ENCODE measurements at regions not wholly inside any gene's neighbourhood (a gene's known extent, or its start where the extent isn't known, plus 50 kb on each side); places are given as distances from the start of the nearest gene placed in this dataset.

DNA sequence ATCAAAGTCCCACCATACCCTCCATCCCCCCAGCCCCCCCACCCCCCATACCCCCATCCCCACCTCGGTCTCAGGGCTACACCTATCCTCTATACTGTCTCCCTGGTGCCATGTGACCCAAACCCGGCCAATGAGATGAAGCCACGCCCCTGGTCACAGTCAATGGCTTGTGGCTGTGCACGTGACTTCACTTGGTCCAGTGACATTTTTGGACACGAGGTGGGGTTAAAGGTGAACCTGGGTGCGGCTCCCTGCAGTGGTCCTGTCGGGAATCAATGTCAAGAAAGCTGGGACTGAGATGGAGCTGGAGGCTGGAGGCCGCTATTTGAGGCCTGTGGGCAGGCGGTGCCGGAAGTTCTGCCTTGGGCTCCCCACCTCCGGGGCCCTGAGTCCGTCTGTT lies 100.7 kb upstream of the MAP1LC3B2 start:
- in situ Hi-C loops (cut with HindIII; ENCODE audit: low pct_unique_long_range_greater_than_20kb, low sequenced_read_pairs) = no loop called here
- DNase-seq (ENCODE audit: low read depth, low spot score) = no peak

DNA sequence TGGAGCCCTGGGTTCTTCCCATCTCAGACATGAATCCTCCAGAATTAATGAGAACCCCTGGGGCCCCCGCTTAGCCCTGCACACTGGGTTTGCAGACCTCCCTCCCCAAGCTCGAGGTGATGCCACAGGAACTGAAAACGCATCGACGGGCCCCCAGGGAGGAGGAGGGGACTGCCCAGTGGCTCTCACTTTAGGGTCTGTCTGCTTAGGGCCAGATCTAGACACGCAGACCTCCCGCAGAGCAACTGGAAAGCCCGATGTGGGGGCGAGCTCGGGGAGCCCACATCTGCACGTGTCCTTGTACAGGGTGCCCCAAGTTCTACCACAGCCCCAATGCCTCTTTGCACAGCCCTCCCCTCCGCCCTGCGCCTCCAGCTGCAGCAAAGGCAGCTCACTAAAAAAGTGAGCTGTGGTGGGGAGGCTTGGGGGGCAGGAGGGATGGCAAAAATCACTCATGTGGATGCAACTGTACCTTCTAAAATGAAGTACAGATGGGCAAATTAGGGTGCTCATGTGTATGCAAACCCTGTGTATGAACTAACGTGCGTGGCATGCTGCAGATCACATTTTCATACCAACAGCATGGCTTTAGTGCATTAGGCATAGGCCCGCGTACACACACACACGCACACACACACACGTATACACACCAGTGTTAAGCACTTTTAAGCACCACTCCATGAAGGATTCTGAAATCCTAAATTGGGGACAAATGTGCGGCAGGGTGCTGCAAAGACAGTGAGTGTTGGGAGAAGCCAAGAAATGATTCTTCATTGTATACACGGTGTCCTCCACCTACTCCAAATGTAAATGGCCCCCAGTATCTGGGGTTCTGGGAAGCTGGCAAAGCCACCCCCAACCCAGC lies 99.9 kb upstream of the MAP1LC3B2 start:
- DNase-seq (ENCODE audit: low read depth, low spot score) = no peak
- in situ Hi-C loops (cut with HindIII; ENCODE audit: low pct_unique_long_range_greater_than_20kb, low sequenced_read_pairs) = no loop called here

DNA sequence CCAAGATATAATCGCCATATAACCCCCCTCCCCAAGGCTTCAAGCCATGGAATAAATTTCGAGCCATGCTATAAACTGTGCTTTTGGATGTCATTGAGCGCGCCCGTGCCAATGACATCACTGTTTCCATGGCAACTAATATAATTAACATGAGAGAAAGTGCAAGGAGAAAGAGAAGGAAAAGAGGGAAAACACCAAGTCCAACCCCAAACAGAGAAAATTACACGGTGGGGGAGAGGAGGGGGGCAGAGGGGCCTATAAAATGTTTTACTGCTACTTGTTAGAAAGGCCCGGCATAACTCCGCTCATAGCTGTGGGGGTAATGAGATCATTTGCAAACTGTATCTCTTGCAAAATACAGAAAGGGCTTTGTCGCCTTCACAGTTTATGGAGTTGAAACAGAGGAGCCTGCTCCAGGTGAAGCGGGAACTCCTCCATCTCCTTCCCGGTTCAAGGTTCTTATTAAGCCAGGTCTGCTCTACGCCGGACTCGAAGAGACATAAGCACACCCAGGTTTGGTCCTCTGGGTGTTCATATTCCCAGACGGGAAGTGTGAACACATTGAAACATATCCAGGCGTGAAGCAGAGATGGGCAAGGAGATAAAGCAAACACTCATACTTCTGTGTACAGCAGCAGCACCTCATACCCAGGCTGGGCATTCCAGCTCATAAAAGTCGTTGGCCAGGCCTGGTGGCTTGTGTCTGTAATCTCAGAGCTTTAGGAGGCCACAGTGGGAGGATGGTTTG lies 99.1 kb upstream of the MAP1LC3B2 start:
- DNase-seq (ENCODE audit: low read depth, low spot score) = no peak
- in situ Hi-C loops (cut with HindIII; ENCODE audit: low pct_unique_long_range_greater_than_20kb, low sequenced_read_pairs) = no loop called here

DNA sequence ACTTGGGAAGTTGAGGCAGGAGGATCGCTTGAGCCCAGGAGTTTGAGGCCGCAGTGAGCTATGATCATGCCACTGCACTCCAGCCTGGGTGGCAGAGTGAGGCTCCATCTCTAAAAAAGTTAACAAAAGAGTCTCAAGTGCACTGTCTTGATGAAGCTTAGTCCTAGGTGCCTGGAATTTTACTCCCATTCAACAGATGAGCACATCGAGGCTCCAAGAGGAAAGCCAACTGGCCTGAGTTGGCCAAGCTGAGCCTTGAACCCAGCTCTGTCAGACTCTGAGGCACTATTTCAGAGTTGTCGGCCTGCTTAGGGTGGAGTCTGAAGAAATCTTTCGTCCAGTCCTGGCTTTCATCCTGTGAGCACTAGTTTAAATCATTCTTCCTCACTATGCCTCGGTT lies 98.1 kb upstream of the MAP1LC3B2 start:
- in situ Hi-C loops (cut with HindIII; ENCODE audit: low pct_unique_long_range_greater_than_20kb, low sequenced_read_pairs) = no loop called here

DNA sequence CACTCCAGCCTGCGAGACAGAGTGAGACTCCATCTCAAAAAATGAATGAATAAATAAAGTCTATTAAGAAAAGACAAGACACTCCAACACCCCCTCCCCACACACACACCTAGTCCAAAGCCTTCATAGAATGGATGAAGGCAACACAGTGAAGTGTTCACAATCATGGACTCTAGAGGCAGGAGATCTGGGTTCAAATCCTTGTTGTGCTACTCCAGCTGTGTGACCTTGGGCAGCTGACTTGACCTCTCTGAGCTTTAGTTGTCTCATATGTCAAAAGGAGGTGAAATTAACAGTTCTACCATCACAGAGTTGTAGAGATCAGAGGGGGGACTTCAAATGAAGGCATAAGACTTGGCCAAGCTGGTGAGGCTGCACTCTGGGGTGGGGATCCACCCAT lies 95.8 kb upstream of the MAP1LC3B2 start:
- in situ Hi-C loops (cut with HindIII; ENCODE audit: low pct_unique_long_range_greater_than_20kb, low sequenced_read_pairs) = no loop called here
- DNase-seq (ENCODE audit: low read depth, low spot score) = no peak

More for the DNA sequence above, 98.1 kb upstream of the MAP1LC3B2 start:
- DNase-seq (ENCODE audit: low read depth, low spot score) = no peak

DNA sequence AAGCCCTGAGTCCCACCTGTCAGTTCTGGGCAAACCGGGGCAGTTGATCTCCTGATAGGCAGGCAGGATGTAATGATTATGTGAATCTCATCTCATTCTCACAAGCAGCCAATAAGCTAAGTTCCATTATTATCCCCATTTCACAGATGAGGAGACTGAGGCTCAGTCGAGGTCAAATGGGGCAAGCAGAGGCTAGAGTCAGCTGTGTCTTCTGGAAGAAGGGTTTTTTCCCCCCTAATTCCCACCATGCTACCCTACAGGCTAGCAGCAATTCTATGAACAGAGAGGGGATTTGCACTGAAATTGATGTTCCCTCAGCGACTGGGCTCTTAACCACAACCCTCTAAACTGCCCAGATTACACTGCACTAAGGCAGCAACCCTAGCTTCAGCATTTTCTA lies 93.8 kb upstream of the MAP1LC3B2 start:
- DNase-seq (ENCODE audit: low read depth, low spot score) = no peak
- in situ Hi-C loops (cut with HindIII; ENCODE audit: low pct_unique_long_range_greater_than_20kb, low sequenced_read_pairs) = no loop called here

DNA sequence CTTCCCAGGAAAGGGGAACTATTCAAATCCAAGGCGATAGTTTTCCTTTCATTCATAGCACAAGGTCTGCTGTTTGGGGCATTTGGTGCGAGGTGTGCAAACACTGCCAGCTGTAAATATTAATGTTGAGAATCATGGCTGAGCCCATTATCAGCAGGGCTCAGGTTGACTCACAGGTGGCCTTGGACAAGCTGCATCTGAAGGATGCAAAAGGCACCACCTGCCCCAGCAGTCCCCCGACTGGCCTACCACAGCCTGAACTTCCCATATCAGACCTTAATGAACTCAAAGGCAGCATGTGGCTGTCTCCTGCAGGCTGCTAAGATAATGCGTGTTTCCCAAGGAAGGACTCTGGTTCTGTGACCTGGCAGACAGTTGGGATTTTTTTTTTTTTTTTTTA lies 93.3 kb upstream of the MAP1LC3B2 start:
- in situ Hi-C loops (cut with HindIII; ENCODE audit: low pct_unique_long_range_greater_than_20kb, low sequenced_read_pairs) = no loop called here
- DNase-seq (ENCODE audit: low read depth, low spot score) = no peak

DNA sequence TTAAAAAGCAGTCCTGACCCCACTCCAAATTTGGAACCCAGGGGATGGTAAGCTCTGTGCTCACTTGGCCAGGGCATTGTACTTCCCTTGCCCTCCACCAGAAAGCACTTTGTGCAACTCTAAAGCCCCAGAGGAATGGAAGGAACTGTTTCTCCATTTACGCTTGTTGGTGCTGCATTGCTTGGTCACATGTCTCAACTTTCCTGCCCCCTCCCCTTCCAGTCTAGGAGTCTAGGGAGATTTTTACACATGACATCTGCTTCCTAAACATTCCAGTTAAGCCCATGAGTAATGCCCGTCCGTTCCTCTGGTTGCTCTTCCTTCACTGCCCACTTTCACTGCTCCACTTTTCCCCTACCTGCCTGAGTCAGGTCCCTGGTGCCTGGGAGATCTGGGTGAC lies 92.6 kb upstream of the MAP1LC3B2 start:
- in situ Hi-C loops (cut with HindIII; ENCODE audit: low pct_unique_long_range_greater_than_20kb, low sequenced_read_pairs) = no loop called here
- no peak for DNase-seq (ENCODE audit: low read depth, low spot score)

DNA sequence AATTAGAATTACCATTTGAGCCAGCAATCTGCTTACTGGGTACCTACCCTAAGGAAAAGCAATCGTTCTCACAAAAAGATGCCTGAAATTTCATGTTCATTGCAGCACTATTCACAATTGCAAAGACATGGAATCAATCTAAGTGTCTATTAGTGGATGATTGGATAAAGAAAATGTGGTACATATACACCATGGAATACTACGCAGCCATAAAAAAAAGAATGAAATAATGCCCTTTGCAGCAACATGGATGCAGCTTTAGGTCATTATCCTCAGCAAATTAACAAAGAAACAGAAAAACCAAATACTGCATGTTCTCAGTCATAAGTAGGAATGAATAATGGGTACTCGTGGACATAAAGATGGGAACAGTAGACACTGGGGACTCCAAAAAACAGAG lies 89.8 kb upstream of the MAP1LC3B2 start:
- in situ Hi-C loops (cut with HindIII; ENCODE audit: low pct_unique_long_range_greater_than_20kb, low sequenced_read_pairs) = no loop called here

DNA sequence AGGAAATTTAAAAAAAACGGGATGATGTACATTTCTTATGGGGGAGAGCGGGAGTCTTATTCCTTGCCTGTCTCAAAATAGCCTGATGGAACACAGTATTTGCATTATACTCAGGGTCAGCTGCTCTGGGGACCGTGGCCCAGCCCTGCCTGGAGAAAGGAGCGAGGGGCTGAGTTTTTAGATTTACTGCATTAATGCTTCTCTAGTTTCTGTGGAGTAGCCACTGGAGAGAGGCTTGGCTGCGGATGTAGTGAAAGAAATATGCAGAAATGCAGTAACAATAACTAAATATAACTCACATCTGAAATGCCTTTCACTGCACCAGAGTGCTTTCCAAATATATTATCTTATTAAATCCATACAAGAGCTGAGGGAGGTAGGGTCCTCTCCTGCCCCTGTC lies 87.6 kb upstream of the MAP1LC3B2 start:
- in situ Hi-C loops (cut with HindIII; ENCODE audit: low pct_unique_long_range_greater_than_20kb, low sequenced_read_pairs) = no loop called here
- DNase-seq (ENCODE audit: low read depth, low spot score) = no peak

More for the DNA sequence above, 89.8 kb upstream of the MAP1LC3B2 start:
- no peak for DNase-seq (ENCODE audit: low read depth, low spot score)

DNA sequence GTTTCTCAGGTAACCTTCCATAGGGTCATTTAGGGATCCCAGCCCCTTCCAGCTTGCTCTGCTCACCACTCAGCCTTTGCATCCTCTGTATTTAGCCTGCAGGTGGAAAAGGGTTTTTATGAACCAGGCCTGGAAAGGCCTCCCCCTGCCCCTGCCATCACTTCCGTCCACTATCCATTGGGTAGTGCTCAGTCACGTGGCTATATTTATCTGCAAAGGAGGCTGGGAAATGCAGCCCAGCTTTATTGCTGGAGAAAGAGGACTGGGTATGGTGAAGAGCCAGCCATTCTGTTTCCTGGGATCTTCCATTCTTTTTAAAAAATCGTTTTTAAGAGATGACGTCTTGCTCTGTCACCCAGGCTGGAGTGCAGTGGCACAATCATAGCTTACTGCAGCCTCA lies 87.0 kb upstream of the MAP1LC3B2 start:
- in situ Hi-C loops (cut with HindIII; ENCODE audit: low pct_unique_long_range_greater_than_20kb, low sequenced_read_pairs) = no loop called here
- no peak for DNase-seq (ENCODE audit: low read depth, low spot score)

DNA sequence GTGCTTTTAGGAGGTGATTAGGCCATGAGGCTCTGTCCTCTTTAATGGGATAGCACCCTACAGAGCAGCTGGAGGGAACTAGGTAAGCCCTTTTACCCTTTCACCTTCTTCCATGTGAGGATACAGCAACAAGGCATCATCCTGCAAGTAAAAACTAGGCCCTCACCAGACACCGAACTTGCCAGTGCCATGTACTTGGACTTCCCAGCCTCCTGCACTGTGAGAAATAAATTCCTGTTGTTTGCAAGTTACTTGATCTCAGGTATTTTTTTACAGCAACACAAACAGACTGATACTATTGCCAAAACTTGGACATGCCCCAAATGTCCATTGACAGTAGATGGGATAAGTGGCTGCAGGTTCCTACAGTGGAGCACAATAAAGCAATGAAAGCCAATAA lies 85.8 kb upstream of the MAP1LC3B2 start:
- in situ Hi-C loops (cut with HindIII; ENCODE audit: low pct_unique_long_range_greater_than_20kb, low sequenced_read_pairs) = no loop called here
- DNase-seq (ENCODE audit: low read depth, low spot score) = no peak

DNA sequence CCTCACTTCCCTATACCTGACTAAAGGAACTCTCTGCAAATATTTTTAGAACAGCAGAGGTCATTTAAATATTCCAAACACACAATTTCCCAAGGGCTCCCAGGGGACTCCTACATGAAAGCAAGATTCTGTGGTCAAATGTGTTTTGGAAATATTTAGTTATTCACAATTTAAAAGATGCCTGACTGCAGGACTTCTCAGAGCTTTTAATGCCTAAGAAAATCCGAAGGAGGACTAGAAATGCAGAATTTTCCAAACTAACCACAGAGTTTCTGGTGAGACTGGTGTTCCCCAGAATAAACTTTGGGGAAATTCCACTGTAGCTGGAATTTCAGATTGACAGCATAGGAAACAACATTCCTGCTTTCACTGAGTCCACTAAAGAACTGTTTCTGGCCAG lies 84.8 kb upstream of the MAP1LC3B2 start:
- in situ Hi-C loops (cut with HindIII; ENCODE audit: low pct_unique_long_range_greater_than_20kb, low sequenced_read_pairs) = no loop called here
- no peak for DNase-seq (ENCODE audit: low read depth, low spot score)

DNA sequence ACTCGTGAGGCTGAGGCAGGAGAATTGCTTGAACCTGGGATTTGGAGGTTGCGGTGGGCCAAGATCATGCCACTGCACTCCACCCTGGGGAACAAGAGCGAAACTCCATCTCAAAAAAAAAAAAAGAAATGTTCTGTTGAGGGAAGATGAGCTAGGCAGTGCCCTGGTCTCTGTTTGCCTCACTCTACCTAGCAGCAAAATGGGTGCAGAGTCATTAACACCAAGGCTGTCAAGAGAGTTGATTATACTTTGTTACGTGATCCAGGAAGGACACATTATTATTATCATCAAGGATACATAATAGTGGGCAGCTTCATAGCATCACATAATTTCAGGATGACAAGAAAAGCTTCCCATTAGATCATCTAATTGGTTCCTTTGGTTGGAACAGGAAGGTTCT lies 84.3 kb upstream of the MAP1LC3B2 start:
- no peak for DNase-seq (ENCODE audit: low read depth, low spot score)
- in situ Hi-C loops (cut with HindIII; ENCODE audit: low pct_unique_long_range_greater_than_20kb, low sequenced_read_pairs) = no loop called here

DNA sequence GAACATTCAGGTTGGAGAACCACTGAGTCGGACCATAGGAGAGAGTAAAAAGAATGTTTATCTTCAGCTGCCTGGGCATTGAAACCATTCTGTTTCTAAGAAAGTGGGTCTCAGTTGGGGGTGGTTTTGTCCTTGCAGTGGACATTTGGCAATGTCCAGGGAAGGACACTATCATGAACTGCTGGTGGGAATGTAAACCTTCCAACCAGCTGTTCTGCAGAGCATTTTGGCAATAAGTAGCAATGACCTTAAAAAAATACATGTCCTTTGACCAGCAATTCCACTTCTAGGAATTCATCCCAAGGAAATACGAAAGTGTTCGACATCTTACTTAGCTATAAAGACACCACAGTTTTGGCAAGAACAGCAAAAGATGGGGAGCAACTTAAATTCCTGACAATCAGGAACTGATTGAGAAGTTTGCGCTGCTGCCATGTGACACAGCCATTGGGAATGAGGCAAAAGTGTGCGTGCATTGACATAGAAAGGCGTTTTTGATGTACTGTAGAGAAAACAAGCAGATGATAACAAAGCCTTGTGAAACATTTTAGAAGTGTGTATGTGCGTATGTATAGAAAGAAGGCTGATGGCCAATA lies 82.9 kb upstream of the MAP1LC3B2 start:
- no peak for DNase-seq (ENCODE audit: low read depth, low spot score)
- in situ Hi-C loops (cut with HindIII; ENCODE audit: low pct_unique_long_range_greater_than_20kb, low sequenced_read_pairs) = no loop called here

DNA sequence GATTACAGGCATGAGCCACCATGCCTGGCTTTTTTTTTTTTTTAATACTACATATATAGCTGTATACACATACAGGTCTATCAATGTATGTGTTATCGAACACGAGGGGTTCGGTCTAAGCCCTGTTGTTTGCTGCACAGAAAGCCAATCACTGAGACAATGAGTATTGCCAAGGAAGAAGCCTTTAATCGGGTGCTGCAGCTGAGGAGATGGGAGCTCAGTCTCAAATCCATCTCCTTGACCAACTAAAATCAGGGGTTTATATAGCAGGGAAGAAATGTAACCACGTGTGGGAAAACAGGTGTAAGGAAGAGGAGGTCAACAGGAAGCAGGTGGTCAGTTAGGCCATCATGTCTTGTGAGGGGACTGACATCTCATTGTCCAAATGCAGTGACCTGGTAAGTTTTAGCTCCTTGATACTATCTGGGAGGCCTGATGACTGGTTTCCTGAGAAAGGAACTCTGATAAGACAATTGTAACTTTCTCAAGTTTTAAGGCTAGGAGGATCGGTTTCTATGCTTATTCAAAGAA lies 80.9 kb upstream of the MAP1LC3B2 start:
- in situ Hi-C loops (cut with HindIII; ENCODE audit: low pct_unique_long_range_greater_than_20kb, low sequenced_read_pairs) = no loop called here
- DNase-seq (ENCODE audit: low read depth, low spot score) = no peak

DNA sequence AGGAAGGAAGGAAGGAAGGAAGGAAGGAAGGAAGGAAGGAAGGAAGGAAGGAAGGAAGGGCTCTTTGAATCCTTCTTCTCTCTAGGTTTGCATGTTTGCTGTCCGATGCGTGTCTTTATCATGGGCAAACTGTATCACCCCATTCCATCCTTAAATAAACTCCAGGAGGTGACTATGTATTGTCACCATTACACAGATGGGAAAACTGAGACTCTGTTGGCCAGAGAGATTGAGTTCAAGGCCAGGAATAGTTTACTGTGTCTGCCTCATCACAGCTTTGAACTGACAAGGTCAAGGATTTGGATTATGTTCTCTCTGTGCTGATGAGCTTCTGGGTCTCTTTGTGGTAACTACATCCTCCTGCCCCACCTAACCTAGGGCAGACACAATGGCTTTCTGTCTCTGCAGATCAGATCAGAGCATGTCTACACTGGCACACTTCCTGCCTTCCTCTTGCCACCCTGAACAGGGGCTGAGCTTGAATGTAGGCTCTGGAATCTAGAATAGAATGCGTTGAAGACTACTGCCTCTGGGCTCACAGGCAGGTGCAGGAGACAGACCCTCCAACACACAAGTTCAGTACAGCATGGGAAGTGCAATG lies 78.9 kb upstream of the MAP1LC3B2 start:
- in situ Hi-C loops (cut with HindIII; ENCODE audit: low pct_unique_long_range_greater_than_20kb, low sequenced_read_pairs) = no loop called here
- DNase-seq (ENCODE audit: low read depth, low spot score) = no peak

DNA sequence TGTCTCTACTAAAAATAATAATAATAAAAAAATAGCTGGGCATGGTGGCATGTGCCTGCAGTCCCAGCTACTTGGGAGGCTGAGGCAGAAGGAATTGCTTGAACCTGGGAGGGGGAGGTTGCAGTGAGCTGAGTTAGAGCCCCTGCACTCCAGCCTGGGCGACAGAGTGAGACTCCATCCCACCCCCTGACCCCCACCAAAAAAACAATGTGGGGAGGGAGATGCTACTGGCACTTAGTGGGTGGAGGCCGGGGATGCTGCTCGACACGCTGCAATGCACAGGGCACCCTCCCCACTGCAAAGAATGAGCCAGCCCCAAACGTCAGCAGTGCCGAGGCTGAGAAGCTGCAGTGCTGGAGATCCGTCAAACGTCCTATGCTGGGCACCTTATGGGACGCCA lies 77.5 kb upstream of the MAP1LC3B2 start:
- in situ Hi-C loops (cut with HindIII; ENCODE audit: low pct_unique_long_range_greater_than_20kb, low sequenced_read_pairs) = no loop called here
- DNase-seq (ENCODE audit: low read depth, low spot score) = no peak

All from SK-MEL-5 (cell line).